Parathyroid adenoma (tissue), 2 donors: ENCODE measurements at regions not wholly inside any gene's neighbourhood (a gene's known extent, or its start where the extent isn't known, plus 50 kb on each side); places are given as distances from the start of the nearest gene placed in this dataset.

ENCODE experiments used
- H2AFZ ChIP-seq: fragments of 300-600 bp; sonication (generic); one replicate; pipeline ENCODE4 v1.7.0; 2017; ENCODE audit warnings: antibody characterized with exemption, mild to moderate bottlenecking
- H3K27ac ChIP-seq: fragments of 300-600 bp; sonication (generic); one replicate; pipeline ENCODE4 v1.7.0; 2017
- H3K27me3 ChIP-seq: fragments of 300-600 bp; sonication (generic); one replicate; pipeline ENCODE4 v1.7.0; 2017; ENCODE audit warnings: low read length; ENCODE audit not compliant: control insufficient read depth, insufficient read depth
- H3K36me3 ChIP-seq: fragments of 300-600 bp; sonication (generic); one replicate; pipeline ENCODE4 v1.7.0; 2017; ENCODE audit warnings: low read length; ENCODE audit not compliant: control insufficient read depth, insufficient read depth
- H3K4me1 ChIP-seq: fragments of 300-600 bp; sonication (generic); one replicate; pipeline ENCODE4 v1.7.0; 2017; ENCODE audit warnings: control low read depth
- H3K4me2 ChIP-seq: fragments of 300-600 bp; sonication (generic); one replicate; pipeline ENCODE4 v1.7.0; 2017; ENCODE audit warnings: low read length
- H3K4me3 ChIP-seq: fragments of 300-600 bp; sonication (generic); one replicate; pipeline ENCODE4 v1.7.0; 2017; ENCODE audit warnings: low read depth, low read length
- H3K79me2 ChIP-seq: fragments of 300-600 bp; sonication (generic); one replicate; pipeline ENCODE4 v1.7.0; 2017; ENCODE audit warnings: control low read depth
- H3K9ac ChIP-seq: fragments of 300-600 bp; sonication (generic); one replicate; pipeline ENCODE4 v1.7.0; 2017; ENCODE audit warnings: mild to moderate bottlenecking
- H3K9me3 ChIP-seq: fragments of 300-600 bp; sonication (generic); one replicate; pipeline ENCODE4 v1.7.0; 2017; ENCODE audit warnings: low read length; ENCODE audit not compliant: control insufficient read depth
- CTCF ChIP-seq: fragments of 300-600 bp; sonication (generic); IDR thresholded peaks from one replicate; pipeline ENCODE4 v1.7.0; 2017; ENCODE audit warnings: antibody characterized with exemption, mild to moderate bottlenecking
- donor health status: primary hyperparathyroidism.

GRCh38 chr7:66537876-66538275, 90.8 kb upstream of the KCTD7 start:
- no peaks in the 10 kb centered on the region for H3K9me3 ChIP-seq
- H3K27me3 ChIP-seq = no peaks in the 10 kb centered on the region
- H3K79me2 ChIP-seq = peaks cover 2% of the 10 kb centered on the region
- TF ChIP-seq CTCF = no peak
- H3K4me1 ChIP-seq = no peaks in the 10 kb centered on the region
- H2AFZ ChIP-seq = no peak overlapping the region
- no peak overlapping the region for H3K4me2 ChIP-seq
- H3K27ac ChIP-seq = no peak overlapping the region
- H3K4me3 ChIP-seq = no peak overlapping the region
- H3K9ac ChIP-seq = no peak overlapping the region
- H3K36me3 ChIP-seq = no peaks in the 10 kb centered on the region

- TF ChIP-seq CTCF = no peak
- Histone ChIP-seq H3K36me3 (no peaks in the 10 kb centered on the region), H3K27me3 (no peaks in the 10 kb centered on the region)
These were observed 89.4 kb upstream of the KCTD7 start for GRCh38 chr7:66539264-66539623.

GRCh38 chr7:66539902-66540375, 88.7 kb upstream of the KCTD7 start:
- H3K79me2 ChIP-seq = peaks cover 12% of the 10 kb centered on the region
- TF ChIP-seq CTCF = no peak
- H3K36me3 ChIP-seq = no peaks in the 10 kb centered on the region
- H3K4me2 ChIP-seq = no peak overlapping the region
- no peaks in the 10 kb centered on the region for H3K9me3 ChIP-seq
- no peak overlapping the region for H2AFZ ChIP-seq
- H3K9ac ChIP-seq = no peak overlapping the region
- H3K4me1 ChIP-seq = no peaks in the 10 kb centered on the region
- no peaks in the 10 kb centered on the region for H3K27me3 ChIP-seq
- H3K27ac ChIP-seq = no peak overlapping the region
- no peak overlapping the region for H3K4me3 ChIP-seq

More at GRCh38 chr7:66539264-66539623, 89.4 kb upstream of the KCTD7 start:
- Histone ChIP-seq H2AFZ (no peak overlapping the region), H3K9me3 (no peaks in the 10 kb centered on the region), H3K4me1 (no peaks in the 10 kb centered on the region), H3K9ac (no peak overlapping the region), H3K79me2 (peaks cover 8% of the 10 kb centered on the region), H3K27ac (no peak overlapping the region), H3K4me3 (no peak overlapping the region), H3K4me2 (no peak overlapping the region)

GRCh38 chr7:66542049-66542448, 86.6 kb upstream of the KCTD7 start:
- H3K27ac ChIP-seq = no peak overlapping the region
- no peaks in the 10 kb centered on the region for H3K4me1 ChIP-seq
- no peaks in the 10 kb centered on the region for H3K27me3 ChIP-seq
- H3K9me3 ChIP-seq = no peaks in the 10 kb centered on the region
- H2AFZ ChIP-seq = no peak overlapping the region
- H3K9ac ChIP-seq = no peak overlapping the region
- no peak overlapping the region for H3K4me3 ChIP-seq
- H3K79me2 ChIP-seq = peaks cover 20% of the 10 kb centered on the region
- no peak for TF ChIP-seq CTCF
- H3K4me2 ChIP-seq = no peak overlapping the region
- H3K36me3 ChIP-seq = no peaks in the 10 kb centered on the region

- Histone ChIP-seq H3K27me3 (no peaks in the 10 kb centered on the region), H3K36me3 (no peaks in the 10 kb centered on the region), H3K9ac (no peak overlapping the region), H3K4me2 (no peak overlapping the region), H3K4me3 (no peak overlapping the region), H2AFZ (no peak overlapping the region), H3K27ac (no peak overlapping the region), H3K4me1 (no peaks in the 10 kb centered on the region), H3K79me2 (peaks cover 20% of the 10 kb centered on the region), H3K9me3 (no peaks in the 10 kb centered on the region)
- TF ChIP-seq CTCF = no peak
These were observed 86.0 kb upstream of the KCTD7 start for GRCh38 chr7:66542528-66543269.
